ENCODE measurements at regions not wholly inside any gene's neighbourhood (a gene's known extent, or its start where the extent isn't known, plus 50 kb on each side); places are given as distances from the start of the nearest gene placed in this dataset.

- DNase-seq (no peak), ATAC-seq (ENCODE audit: insufficient read depth, low read depth) (no peak)
- no peaks in the 10 kb centered on the region for H4K20me1 ChIP-seq (ENCODE audit: insufficient read depth, low read length)
- no peaks in the 10 kb centered on the region for H3K9me3 ChIP-seq (ENCODE audit: insufficient read depth, low read length, severe bottlenecking)
- H3K36me3 ChIP-seq (ENCODE audit: insufficient read depth, low read length) = no peaks in the 10 kb centered on the region
- H3K9ac ChIP-seq (ENCODE audit: low read depth, low read length) = no peak overlapping the region
- no peaks in the 10 kb centered on the region for H3K4me1 ChIP-seq (ENCODE audit: insufficient read depth, low read length)
- H3K27ac ChIP-seq (ENCODE audit: low read length) = no peak overlapping the region
- no peak overlapping the region for H2AFZ ChIP-seq (ENCODE audit: low read depth, low read length)
- H3K27me3 ChIP-seq (ENCODE audit: insufficient read depth, low read length, poor library complexity) = no peaks in the 10 kb centered on the region
- no peak overlapping the region for H3K4me3 ChIP-seq (ENCODE audit: low read depth in 1 of 2, low read length in 2 of 2)
- no peak for TF ChIP-seq CTCF (IDR thresholded peaks at IDR 0.05; ENCODE audit: borderline replicate concordance, extremely low read depth, low read length, poor library complexity, severe bottlenecking)
- no peak for TF ChIP-seq EZH2 (IDR thresholded peaks at IDR 0.05; ENCODE audit: borderline replicate concordance, low read depth, low read length, severe bottlenecking)
- no peaks in the 10 kb centered on the region for H3K79me2 ChIP-seq (ENCODE audit: insufficient read depth, low read length)
- no peak overlapping the region for H3K4me2 ChIP-seq (ENCODE audit: insufficient read depth, low read length)
Observed at GRCh38 chr15:81502439-81502838, 128.4 kb upstream of the TMC3 start.

DNA sequence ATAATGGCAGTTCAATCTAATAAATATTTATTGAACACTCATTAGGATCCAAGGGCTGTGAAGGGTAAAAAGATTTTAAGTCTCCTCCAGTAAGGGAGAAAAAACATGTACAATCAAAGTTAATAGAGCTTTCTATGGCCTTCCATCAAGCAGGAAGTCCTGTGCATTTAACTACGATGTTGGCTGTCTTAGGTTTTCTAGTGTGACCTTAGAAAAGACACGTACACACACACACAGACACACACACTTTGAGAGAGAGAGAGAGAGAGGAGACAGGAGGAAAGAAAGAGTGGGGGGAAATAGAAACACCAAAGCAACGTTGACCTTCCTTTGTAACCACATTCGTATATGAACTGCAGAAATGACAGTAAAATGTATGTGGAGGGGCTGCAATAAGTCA, 126.1 kb upstream of the TMC3 start:
- Histone ChIP-seq H4K20me1 (ENCODE audit: insufficient read depth, low read length) (no peaks in the 10 kb centered on the region), H3K9ac (ENCODE audit: low read depth, low read length) (no peak overlapping the region), H2AFZ (ENCODE audit: low read depth, low read length) (no peak overlapping the region), H3K27ac (ENCODE audit: low read length) (no peak overlapping the region), H3K4me3 (ENCODE audit: low read depth in 1 of 2, low read length in 2 of 2) (no peak overlapping the region), H3K79me2 (ENCODE audit: insufficient read depth, low read length) (no peaks in the 10 kb centered on the region), H3K9me3 (ENCODE audit: insufficient read depth, low read length, severe bottlenecking) (no peaks in the 10 kb centered on the region), H3K36me3 (ENCODE audit: insufficient read depth, low read length) (no peaks in the 10 kb centered on the region), H3K27me3 (ENCODE audit: insufficient read depth, low read length, poor library complexity) (no peaks in the 10 kb centered on the region), H3K4me2 (ENCODE audit: insufficient read depth, low read length) (no peak overlapping the region), H3K4me1 (ENCODE audit: insufficient read depth, low read length) (no peaks in the 10 kb centered on the region)
- TF ChIP-seq CTCF (IDR thresholded peaks at IDR 0.05; ENCODE audit: borderline replicate concordance, extremely low read depth, low read length, poor library complexity, severe bottlenecking) (no peak), EZH2 (IDR thresholded peaks at IDR 0.05; ENCODE audit: borderline replicate concordance, low read depth, low read length, severe bottlenecking) (no peak)
- ATAC-seq (ENCODE audit: insufficient read depth, low read depth) (no peak), DNase-seq (no peak)

GRCh38 chr15:81498294-81498693, 124.3 kb upstream of the TMC3 start:
- TF ChIP-seq CTCF (IDR thresholded peaks at IDR 0.05; ENCODE audit: borderline replicate concordance, extremely low read depth, low read length, poor library complexity, severe bottlenecking) = no peak
- TF ChIP-seq EZH2 (IDR thresholded peaks at IDR 0.05; ENCODE audit: borderline replicate concordance, low read depth, low read length, severe bottlenecking) = no peak
- no peak overlapping the region for H3K4me2 ChIP-seq (ENCODE audit: insufficient read depth, low read length)
- no peak for ATAC-seq (ENCODE audit: insufficient read depth, low read depth)

DNA sequence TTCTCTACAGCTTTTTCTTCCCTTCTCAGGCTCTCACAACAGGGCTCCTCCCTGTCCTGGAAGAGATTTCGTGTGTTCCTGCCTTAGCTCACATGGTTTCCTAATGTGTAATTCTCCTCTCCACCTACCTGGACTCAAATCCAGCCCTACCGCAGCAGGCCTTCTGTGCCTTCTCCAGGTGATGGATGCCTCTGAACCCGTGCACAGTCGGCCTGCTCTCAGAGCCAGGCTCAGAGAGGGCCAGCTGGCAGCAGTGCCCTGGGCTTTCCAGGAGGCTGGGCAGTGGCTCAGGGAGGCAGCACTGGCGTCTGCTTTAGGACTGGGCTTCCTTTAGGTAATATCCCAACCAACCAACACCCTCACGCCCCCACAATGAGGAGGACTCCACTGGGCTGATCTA, 123.2 kb upstream of the TMC3 start:
- Histone ChIP-seq H3K9ac (ENCODE audit: low read depth, low read length) (no peak overlapping the region), H3K27me3 (ENCODE audit: insufficient read depth, low read length, poor library complexity) (no peaks in the 10 kb centered on the region), H3K4me3 (ENCODE audit: low read depth in 1 of 2, low read length in 2 of 2) (no peak overlapping the region), H4K20me1 (ENCODE audit: insufficient read depth, low read length) (no peaks in the 10 kb centered on the region), H3K4me2 (ENCODE audit: insufficient read depth, low read length) (no peak overlapping the region), H3K4me1 (ENCODE audit: insufficient read depth, low read length) (no peaks in the 10 kb centered on the region), H3K79me2 (ENCODE audit: insufficient read depth, low read length) (no peaks in the 10 kb centered on the region), H3K36me3 (ENCODE audit: insufficient read depth, low read length) (no peaks in the 10 kb centered on the region), H2AFZ (ENCODE audit: low read depth, low read length) (no peak overlapping the region), H3K9me3 (ENCODE audit: insufficient read depth, low read length, severe bottlenecking) (no peaks in the 10 kb centered on the region), H3K27ac (ENCODE audit: low read length) (no peak overlapping the region)
- TF ChIP-seq EZH2 (IDR thresholded peaks at IDR 0.05; ENCODE audit: borderline replicate concordance, low read depth, low read length, severe bottlenecking) = no peak
- no peak for TF ChIP-seq CTCF (IDR thresholded peaks at IDR 0.05; ENCODE audit: borderline replicate concordance, extremely low read depth, low read length, poor library complexity, severe bottlenecking)
- no peak for ATAC-seq (ENCODE audit: insufficient read depth, low read depth)
- no peak for DNase-seq

More at GRCh38 chr15:81498294-81498693, 124.3 kb upstream of the TMC3 start:
- no peak overlapping the region for H2AFZ ChIP-seq (ENCODE audit: low read depth, low read length)
- H3K27me3 ChIP-seq (ENCODE audit: insufficient read depth, low read length, poor library complexity) = no peaks in the 10 kb centered on the region
- H3K79me2 ChIP-seq (ENCODE audit: insufficient read depth, low read length) = no peaks in the 10 kb centered on the region
- no peak overlapping the region for H3K27ac ChIP-seq (ENCODE audit: low read length)
- H3K9ac ChIP-seq (ENCODE audit: low read depth, low read length) = no peak overlapping the region
- no peaks in the 10 kb centered on the region for H3K9me3 ChIP-seq (ENCODE audit: insufficient read depth, low read length, severe bottlenecking)
- DNase-seq = no peak
- H4K20me1 ChIP-seq (ENCODE audit: insufficient read depth, low read length) = no peaks in the 10 kb centered on the region
- no peaks in the 10 kb centered on the region for H3K4me1 ChIP-seq (ENCODE audit: insufficient read depth, low read length)
- H3K36me3 ChIP-seq (ENCODE audit: insufficient read depth, low read length) = no peaks in the 10 kb centered on the region
- H3K4me3 ChIP-seq (ENCODE audit: low read depth in 1 of 2, low read length in 2 of 2) = no peak overlapping the region

All from DND-41 (cell line).